Loucy (cell line): ENCODE measurements at regions not wholly inside any gene's neighbourhood (a gene's known extent, or its start where the extent isn't known, plus 50 kb on each side); places are given as distances from the start of the nearest gene placed in this dataset.

Experiments used
- H2AFZ ChIP-seq: fragments of 200-600 bp; sonication (generic); 2 replicates; pipeline ENCODE4 v1.6.0; 2016; ENCODE audit warnings: antibody characterized with exemption, mild to moderate bottlenecking, low read length, moderate library complexity
- H3F3A ChIP-seq: fragments of 200-600 bp; 2 replicates; pipeline ENCODE4 v1.6.0; 2016; ENCODE audit warnings: antibody characterized with exemption, low read depth, mild to moderate bottlenecking
- H3K27me3 ChIP-seq: fragments of 200-600 bp; sonication (generic); 2 replicates; pipeline ENCODE4 v1.6.1; 2014; ENCODE audit warnings: low read length, mild to moderate bottlenecking; ENCODE audit not compliant: insufficient read depth, poor library complexity, severe bottlenecking
- H3K36me3 ChIP-seq: fragments of 200-600 bp; sonication (generic); 2 replicates; pipeline ENCODE4 v1.6.1; 2016; ENCODE audit warnings: low read length; ENCODE audit not compliant: insufficient read depth
- H3K4me1 ChIP-seq: fragments of 200-600 bp; sonication (generic); 2 replicates; pipeline ENCODE4 v1.5.1; 2014; ENCODE audit warnings: low read length, mild to moderate bottlenecking; ENCODE audit not compliant: insufficient read depth, poor library complexity, severe bottlenecking
- H3K4me2 ChIP-seq: fragments of 200-600 bp; sonication (generic); 2 replicates; pipeline ENCODE4 v1.6.0; 2014; ENCODE audit warnings: antibody characterized with exemption, low read length, low read depth, mild to moderate bottlenecking; ENCODE audit not compliant: poor library complexity, severe bottlenecking
- H3K4me3 ChIP-seq: fragments of 200-600 bp; sonication (generic); 2 replicates; pipeline ENCODE4 v1.5.1; 2014; ENCODE audit warnings: low read length, mild to moderate bottlenecking, mixed read lengths; ENCODE audit not compliant: poor library complexity, severe bottlenecking
- H3K79me2 ChIP-seq: fragments of 200-600 bp; sonication (generic); 2 replicates; pipeline ENCODE4 v1.6.1; 2014; ENCODE audit warnings: low read length; ENCODE audit not compliant: insufficient read depth
- H3K9ac ChIP-seq: fragments of 200-600 bp; sonication (generic); 2 replicates; pipeline ENCODE4 v1.6.0; 2014; ENCODE audit warnings: mild to moderate bottlenecking, low read depth, low read length, moderate library complexity; ENCODE audit not compliant: poor library complexity, severe bottlenecking
- H3K9me2 ChIP-seq: fragments of 200-600 bp; sonication (generic); replicated peaks from 2 replicates; pipeline ENCODE4 v1.6.1; 2016; ENCODE audit warnings: low read depth, low read length, mixed read lengths
- H3K9me3 ChIP-seq: fragments of 200-600 bp; sonication (generic); 2 replicates; pipeline ENCODE4 v1.6.1; 2014; ENCODE audit warnings: mild to moderate bottlenecking, antibody characterized with exemption, low read length, low read depth; ENCODE audit not compliant: insufficient read depth
- H4K20me1 ChIP-seq: fragments of 200-600 bp; sonication (generic); 2 replicates; pipeline ENCODE4 v1.6.0; 2014; ENCODE audit warnings: antibody characterized with exemption, low read length, mild to moderate bottlenecking; ENCODE audit not compliant: insufficient read depth, poor library complexity, severe bottlenecking
- EZH2phosphoT487 ChIP-seq: fragments of 200-600 bp; IDR thresholded peaks from 2 replicates; pipeline ENCODE4 v1.6.1; 2018; ENCODE audit warnings: antibody characterized with exemption, mild to moderate bottlenecking, moderate library complexity, borderline replicate concordance
- TF ChIP-seq, protein P1 (sequence below): fragments of 200-600 bp; sonication (generic); conservative IDR thresholded peaks from 2 replicates; pipeline ENCODE4 v1.5.1; 2014; ENCODE audit warnings: mild to moderate bottlenecking, antibody characterized with exemption, low read length

DNA sequence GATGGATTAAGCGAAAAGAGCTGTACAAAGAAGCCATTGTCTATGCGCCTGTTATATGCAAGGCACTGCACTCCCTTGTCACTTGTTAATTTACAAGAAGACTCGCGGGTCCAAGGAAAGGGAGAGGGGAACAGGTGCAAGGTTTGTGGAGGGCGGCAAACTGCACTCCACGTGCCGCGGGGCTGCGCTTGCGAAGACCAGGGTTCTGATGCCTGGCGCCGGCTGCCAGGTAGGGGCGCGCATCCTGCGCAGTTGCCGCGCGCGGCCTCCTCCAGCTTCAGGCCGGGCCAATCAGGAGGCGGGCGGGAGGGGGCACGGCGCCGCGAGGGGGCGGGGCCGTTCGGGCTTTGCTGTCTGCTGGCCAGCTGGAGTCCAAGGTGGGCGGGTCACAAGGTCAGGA is 140.6 kb upstream of the PALS2 start:
- Histone ChIP-seq H3K4me2 (no peak overlapping the region), H3K9ac (no peak overlapping the region), H4K20me1 (no peaks in the 10 kb centered on the region), H2AFZ (no peak overlapping the region), H3K9me2 (no peaks in the 10 kb centered on the region), H3K36me3 (no peaks in the 10 kb centered on the region), H3K4me3 (no peak overlapping the region), H3K27me3 (no peaks in the 10 kb centered on the region), H3F3A (no peaks in the 10 kb centered on the region), H3K9me3 (no peaks in the 10 kb centered on the region), H3K79me2 (no peaks in the 10 kb centered on the region), H3K4me1 (peaks cover 17% of the 10 kb centered on the region)
- TF ChIP-seq EZH2phosphoT487 = no peak
- TF ChIP-seq, protein P1, sequence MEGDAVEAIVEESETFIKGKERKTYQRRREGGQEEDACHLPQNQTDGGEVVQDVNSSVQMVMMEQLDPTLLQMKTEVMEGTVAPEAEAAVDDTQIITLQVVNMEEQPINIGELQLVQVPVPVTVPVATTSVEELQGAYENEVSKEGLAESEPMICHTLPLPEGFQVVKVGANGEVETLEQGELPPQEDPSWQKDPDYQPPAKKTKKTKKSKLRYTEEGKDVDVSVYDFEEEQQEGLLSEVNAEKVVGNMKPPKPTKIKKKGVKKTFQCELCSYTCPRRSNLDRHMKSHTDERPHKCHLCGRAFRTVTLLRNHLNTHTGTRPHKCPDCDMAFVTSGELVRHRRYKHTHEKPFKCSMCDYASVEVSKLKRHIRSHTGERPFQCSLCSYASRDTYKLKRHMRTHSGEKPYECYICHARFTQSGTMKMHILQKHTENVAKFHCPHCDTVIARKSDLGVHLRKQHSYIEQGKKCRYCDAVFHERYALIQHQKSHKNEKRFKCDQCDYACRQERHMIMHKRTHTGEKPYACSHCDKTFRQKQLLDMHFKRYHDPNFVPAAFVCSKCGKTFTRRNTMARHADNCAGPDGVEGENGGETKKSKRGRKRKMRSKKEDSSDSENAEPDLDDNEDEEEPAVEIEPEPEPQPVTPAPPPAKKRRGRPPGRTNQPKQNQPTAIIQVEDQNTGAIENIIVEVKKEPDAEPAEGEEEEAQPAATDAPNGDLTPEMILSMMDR = no peak

DNA sequence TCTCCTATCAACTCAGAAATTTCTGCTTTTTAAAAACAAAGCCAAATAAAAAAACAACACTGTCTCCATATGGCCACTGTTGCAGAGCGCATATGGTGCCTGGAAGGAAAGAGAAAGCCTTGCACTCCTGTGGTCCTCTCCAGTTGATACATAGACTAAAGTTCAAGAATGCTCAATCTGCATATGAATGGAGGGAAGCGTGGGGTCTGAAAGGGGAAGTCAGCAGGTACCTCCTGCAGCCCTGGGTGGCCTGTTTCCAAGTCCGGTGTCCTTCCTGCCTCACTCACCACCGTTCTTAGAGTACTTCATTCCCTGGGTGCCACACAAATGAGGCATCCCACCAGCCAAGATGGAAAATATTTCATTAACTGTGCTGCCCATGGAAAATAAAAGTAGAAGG is 138.3 kb upstream of the PALS2 start:
- Histone ChIP-seq H3K4me1 (peaks cover 25% of the 10 kb centered on the region), H3K9ac (no peak overlapping the region), H3K36me3 (no peaks in the 10 kb centered on the region), H3K27me3 (no peaks in the 10 kb centered on the region), H3K79me2 (no peaks in the 10 kb centered on the region), H3K9me3 (no peaks in the 10 kb centered on the region), H3K4me2 (no peak overlapping the region), H4K20me1 (no peaks in the 10 kb centered on the region), H2AFZ (no peak overlapping the region), H3K9me2 (no peaks in the 10 kb centered on the region), H3K4me3 (no peak overlapping the region), H3F3A (no peaks in the 10 kb centered on the region)
- TF ChIP-seq, protein P1 = no peak
- no peak for TF ChIP-seq EZH2phosphoT487

DNA sequence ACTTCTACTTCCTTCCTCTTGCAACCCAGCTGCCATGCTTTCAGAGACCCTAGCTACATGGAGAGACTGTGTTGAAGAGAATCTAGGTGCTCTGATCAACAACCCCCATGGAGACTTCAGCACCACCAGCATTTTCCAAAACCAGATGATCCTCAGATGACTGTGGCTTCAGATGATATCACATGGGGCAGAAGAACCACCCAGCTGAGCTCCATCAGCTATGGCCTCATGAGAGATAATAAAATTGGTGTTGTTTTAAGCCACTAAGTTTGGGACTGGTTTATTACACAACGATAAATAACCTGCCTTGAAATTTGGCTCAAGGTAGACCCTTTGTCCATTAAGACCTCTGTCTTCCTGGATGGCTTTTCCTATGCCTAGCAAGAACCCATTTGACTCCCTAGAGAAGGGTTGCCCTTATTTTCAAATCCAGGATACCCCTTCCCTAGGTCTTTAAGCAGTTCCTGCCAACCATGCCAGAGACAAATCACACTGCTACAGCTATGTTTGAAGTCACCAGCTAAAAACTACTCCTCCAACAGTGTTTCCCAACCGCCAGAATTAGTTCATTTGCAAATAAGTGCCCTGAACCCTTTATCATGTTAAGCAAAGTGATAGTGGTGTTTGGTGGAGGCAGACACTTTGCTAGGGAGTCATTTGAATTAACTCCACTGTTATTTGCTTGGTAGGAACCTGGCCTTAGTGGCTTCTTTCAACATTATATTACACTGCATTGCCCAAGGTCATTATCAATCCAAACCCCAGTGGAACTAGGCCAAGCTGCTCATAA is 136.9 kb upstream of the PALS2 start:
- peaks cover 25% of the 10 kb centered on the region for H3K4me1 ChIP-seq
- no peaks in the 10 kb centered on the region for H3K27me3 ChIP-seq
- H3K4me3 ChIP-seq = no peak overlapping the region
- no peaks in the 10 kb centered on the region for H3K9me3 ChIP-seq
- no peak overlapping the region for H2AFZ ChIP-seq
- H3K79me2 ChIP-seq = no peaks in the 10 kb centered on the region
- H3F3A ChIP-seq = no peaks in the 10 kb centered on the region
- H3K9me2 ChIP-seq = no peaks in the 10 kb centered on the region
- H4K20me1 ChIP-seq = no peaks in the 10 kb centered on the region
- H3K4me2 ChIP-seq = no peak overlapping the region
- no peaks in the 10 kb centered on the region for H3K36me3 ChIP-seq
- no peak overlapping the region for H3K9ac ChIP-seq
- TF ChIP-seq, protein P1 = no peak
- TF ChIP-seq EZH2phosphoT487 = no peak
